OCI-LY1 (cell line): ENCODE measurements at regions not wholly inside any gene's neighbourhood (a gene's known extent, or its start where the extent isn't known, plus 50 kb on each side); places are given as distances from the start of the nearest gene placed in this dataset.

Experiments
- EZH2 ChIP-seq: fragments of 200-600 bp; sonication (generic), shearing (Covaris generic); IDR thresholded peaks from 2 replicates; pipeline ENCODE4 v1.8.0; 2017; ENCODE audit warnings: borderline replicate concordance, mixed run types, mild to moderate bottlenecking, antibody characterized with exemption, low read length, moderate library complexity, mixed read lengths
- TF ChIP-seq, protein P1 (sequence below): fragments of 200-600 bp; sonication (generic), shearing (Covaris generic); IDR thresholded peaks from 2 replicates; pipeline ENCODE4 v1.5.1; 2017; ENCODE audit warnings: mild to moderate bottlenecking, antibody characterized with exemption, low read length, moderate library complexity, mixed read lengths

DNA sequence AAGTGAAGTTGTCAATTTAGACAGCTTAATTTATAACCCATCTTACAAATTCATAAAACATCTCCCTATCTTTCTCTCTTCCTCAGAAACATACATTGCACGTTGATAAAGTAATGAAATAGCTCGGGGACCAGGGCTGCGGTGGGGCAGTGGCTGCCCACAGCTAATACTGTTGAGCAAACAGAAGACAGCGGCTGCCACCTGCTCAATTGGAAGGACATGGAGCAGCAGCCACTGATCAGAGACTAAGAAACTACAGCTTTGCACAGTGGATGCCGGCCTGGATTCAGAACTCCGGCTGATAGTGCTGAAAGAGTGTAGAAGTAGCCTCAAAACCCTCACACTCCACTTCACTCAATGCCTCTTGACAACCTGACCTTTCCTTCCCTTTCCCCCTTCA is 157.9 kb upstream of the PDE10A start:
- no peak for TF ChIP-seq EZH2
- TF ChIP-seq, protein P1, sequence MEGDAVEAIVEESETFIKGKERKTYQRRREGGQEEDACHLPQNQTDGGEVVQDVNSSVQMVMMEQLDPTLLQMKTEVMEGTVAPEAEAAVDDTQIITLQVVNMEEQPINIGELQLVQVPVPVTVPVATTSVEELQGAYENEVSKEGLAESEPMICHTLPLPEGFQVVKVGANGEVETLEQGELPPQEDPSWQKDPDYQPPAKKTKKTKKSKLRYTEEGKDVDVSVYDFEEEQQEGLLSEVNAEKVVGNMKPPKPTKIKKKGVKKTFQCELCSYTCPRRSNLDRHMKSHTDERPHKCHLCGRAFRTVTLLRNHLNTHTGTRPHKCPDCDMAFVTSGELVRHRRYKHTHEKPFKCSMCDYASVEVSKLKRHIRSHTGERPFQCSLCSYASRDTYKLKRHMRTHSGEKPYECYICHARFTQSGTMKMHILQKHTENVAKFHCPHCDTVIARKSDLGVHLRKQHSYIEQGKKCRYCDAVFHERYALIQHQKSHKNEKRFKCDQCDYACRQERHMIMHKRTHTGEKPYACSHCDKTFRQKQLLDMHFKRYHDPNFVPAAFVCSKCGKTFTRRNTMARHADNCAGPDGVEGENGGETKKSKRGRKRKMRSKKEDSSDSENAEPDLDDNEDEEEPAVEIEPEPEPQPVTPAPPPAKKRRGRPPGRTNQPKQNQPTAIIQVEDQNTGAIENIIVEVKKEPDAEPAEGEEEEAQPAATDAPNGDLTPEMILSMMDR: no peak
